CD14-positive monocyte (primary cell): ENCODE measurements at regions not wholly inside any gene's neighbourhood (a gene's known extent, or its start where the extent isn't known, plus 50 kb on each side); places are given as distances from the start of the nearest gene placed in this dataset.

Source experiments
- DNase-seq, 3 donors: peaks; one replicate each; pipeline ENCODE4 v3.0.0-alpha.2; 2011 to 2022
- H2AFZ ChIP-seq: 2 replicates; pipeline ENCODE4 v1.6.0; 2012; ENCODE audit warnings: mild to moderate bottlenecking, low read depth, low read length, inconsistent platforms; ENCODE audit not compliant: insufficient read depth, poor library complexity, severe bottlenecking
- H3K27ac ChIP-seq, 2 donors: 1 replicate in 1 of 2; 2 replicates in 1 of 2; pipeline ENCODE4 v1.5.1; 2012 to 2013; ENCODE audit warnings: low read length in 2 of 2, control low read depth in 1 of 2, inconsistent platforms in 1 of 2, low read depth in 1 of 2, mild to moderate bottlenecking in 1 of 2
- H3K27me3 ChIP-seq, 2 donors: one replicate each; pipeline versions ENCODE4 v1.6.0 to v1.6.1; 2011 to 2013; ENCODE audit warnings: low read length in 2 of 2; ENCODE audit not compliant: control insufficient read depth in 2 of 2, insufficient read depth in 2 of 2
- H3K36me3 ChIP-seq, 2 donors: replicated peaks in 1 of 2; 1 replicate in 1 of 2; 2 replicates in 1 of 2; pipeline versions ENCODE4 v1.5.1 to v1.6.1; 2012 to 2013; ENCODE audit warnings: low read length in 2 of 2, control low read depth in 1 of 2, inconsistent platforms in 1 of 2, mild to moderate bottlenecking in 1 of 2; ENCODE audit not compliant: insufficient read depth in 2 of 2, control insufficient read depth in 1 of 2
- H3K4me1 ChIP-seq, 2 donors: 1 replicate in 1 of 2; 2 replicates in 1 of 2; pipeline versions ENCODE4 v1.5.1 to v1.6.1; 2012 to 2013; ENCODE audit warnings: low read length in 2 of 2, control low read depth in 1 of 2, inconsistent platforms in 1 of 2, mild to moderate bottlenecking in 1 of 2, moderate library complexity in 1 of 2; ENCODE audit not compliant: insufficient read depth in 2 of 2, control insufficient read depth in 1 of 2
- H3K4me2 ChIP-seq: replicated peaks from 2 replicates; pipeline ENCODE3; 2012; ENCODE audit warnings: low read length, moderate library complexity, mild to moderate bottlenecking; ENCODE audit not compliant: poor library complexity, severe bottlenecking; ENCODE audit errors: extremely low read depth
- H3K4me3 ChIP-seq, 3 experiments: fragments of 200-600 bp in 1 of 3; sonication (generic) in 1 of 3; replicated peaks in 1 of 3; 1 replicate in 2 of 3; 2 replicates in 1 of 3; pipeline ENCODE4 v1.5.1; 2011 to 2013; ENCODE audit warnings: low read length in 3 of 3, mild to moderate bottlenecking in 3 of 3, control low read depth in 2 of 3, low read depth in 2 of 3, inconsistent platforms in 1 of 3, moderate library complexity in 1 of 3
- H3K79me2 ChIP-seq: 2 replicates; pipeline ENCODE4 v1.6.0; 2012; ENCODE audit warnings: mild to moderate bottlenecking, control low read depth, inconsistent platforms, low read length, moderate library complexity; ENCODE audit not compliant: insufficient read depth
- H3K9ac ChIP-seq: 2 replicates; pipeline ENCODE4 v1.6.0; 2017; ENCODE audit warnings: low read length, mild to moderate bottlenecking; ENCODE audit not compliant: insufficient read depth, poor library complexity, severe bottlenecking
- H3K9me3 ChIP-seq, 2 donors: replicated peaks in 1 of 2; 1 replicate in 1 of 2; 2 replicates in 1 of 2; pipeline versions ENCODE4 v1.5.1 to v1.6.1; 2012 to 2013; ENCODE audit warnings: low read length in 2 of 2, control low read depth in 1 of 2; ENCODE audit not compliant: control insufficient read depth in 1 of 2, insufficient read depth in 1 of 2
- H4K20me1 ChIP-seq: 2 replicates; pipeline ENCODE4 v1.6.0; 2012; ENCODE audit warnings: mild to moderate bottlenecking, low read length, control low read depth, moderate library complexity; ENCODE audit not compliant: insufficient read depth
- H3K27ac Mint-ChIP-seq, 7 donors: one replicate each; pipeline ENCODE4 v1.8.0; 2020; ENCODE audit warnings: mild to moderate bottlenecking in 7 of 7, mixed read lengths in 7 of 7, moderate library complexity in 6 of 7, inconsistent platforms in 2 of 7
- H3K27me3 Mint-ChIP-seq, 3 donors: one replicate each; pipeline ENCODE4 v1.8.0; 2021 to 2022; ENCODE audit warnings: low read depth in 3 of 3, mild to moderate bottlenecking in 3 of 3, mixed read lengths in 3 of 3, moderate library complexity in 3 of 3, inconsistent platforms in 1 of 3
- H3K36me3 Mint-ChIP-seq, 2 donors: one replicate each; pipeline ENCODE4 v1.8.0; 2020; ENCODE audit warnings: mixed read lengths in 2 of 2, inconsistent platforms in 1 of 2, mild to moderate bottlenecking in 1 of 2
- H3K4me1 Mint-ChIP-seq: one replicate; pipeline ENCODE4 v1.8.0; 2020; ENCODE audit warnings: mild to moderate bottlenecking, mixed read lengths
- H3K4me3 Mint-ChIP-seq, 2 donors: one replicate each; pipeline ENCODE4 v1.8.0; 2020; ENCODE audit warnings: mild to moderate bottlenecking in 2 of 2, mixed read lengths in 2 of 2, moderate library complexity in 1 of 2
- H3K9me3 Mint-ChIP-seq, 7 donors: one replicate each; pipeline ENCODE4 v1.8.0; 2020 to 2022; ENCODE audit warnings: mixed read lengths in 7 of 7, mild to moderate bottlenecking in 6 of 7, moderate library complexity in 6 of 7, inconsistent platforms in 2 of 7
- WGBS: methylation state at CpG from one replicate; pipeline ENCODE4 v1.1.5; 2013; ENCODE audit warnings: missing lambda C conversion rate; ENCODE audit not compliant: insufficient coverage; 5-methylcytosine and 5-hydroxymethylcytosine counted together
- intact Hi-C, 2 donors: fragments of 100-400 bp; cut with micrococcal nuclease; formaldehyde crosslinking; loops; one replicate each; pipeline versions ENCODE4 v1.15.0 to v1.15.1; 2023
- TF ChIP-seq, protein P1 (sequence below): fragments of 200-600 bp; IDR thresholded peaks from one replicate; pipeline ENCODE4 v1.8.0; 2022; ENCODE audit warnings: antibody characterized with exemption, mild to moderate bottlenecking

GRCh38 chr2:128605421-128605820 is 286.8 kb upstream of the HS6ST1 start:
- peaks cover 10 to 11% of the 10 kb centered on the region in 2 donors for H3K4me1 ChIP-seq
- 100% methylated on average over 7 of the region's 7 CpGs for WGBS

GRCh38 chr2:128605931-128606330 is 287.3 kb upstream of the HS6ST1 start:
- Histone ChIP-seq H3K9ac (no peak overlapping the region), H3K4me1 (peaks cover 10 to 11% of the 10 kb centered on the region in 2 donors), H2AFZ (no peak overlapping the region), H3K27me3 (no peaks in the 10 kb centered on the region), H4K20me1 (no peaks in the 10 kb centered on the region), H3K4me2 (no peak overlapping the region), H3K79me2 (no peaks in the 10 kb centered on the region), H3K4me3 (no peak overlapping the region), H3K9me3 (no peaks in the 10 kb centered on the region), H3K27ac (no peak overlapping the region), H3K36me3 (no peaks in the 10 kb centered on the region)
- intact Hi-C loops: no loop called here
- TF ChIP-seq, protein P1, sequence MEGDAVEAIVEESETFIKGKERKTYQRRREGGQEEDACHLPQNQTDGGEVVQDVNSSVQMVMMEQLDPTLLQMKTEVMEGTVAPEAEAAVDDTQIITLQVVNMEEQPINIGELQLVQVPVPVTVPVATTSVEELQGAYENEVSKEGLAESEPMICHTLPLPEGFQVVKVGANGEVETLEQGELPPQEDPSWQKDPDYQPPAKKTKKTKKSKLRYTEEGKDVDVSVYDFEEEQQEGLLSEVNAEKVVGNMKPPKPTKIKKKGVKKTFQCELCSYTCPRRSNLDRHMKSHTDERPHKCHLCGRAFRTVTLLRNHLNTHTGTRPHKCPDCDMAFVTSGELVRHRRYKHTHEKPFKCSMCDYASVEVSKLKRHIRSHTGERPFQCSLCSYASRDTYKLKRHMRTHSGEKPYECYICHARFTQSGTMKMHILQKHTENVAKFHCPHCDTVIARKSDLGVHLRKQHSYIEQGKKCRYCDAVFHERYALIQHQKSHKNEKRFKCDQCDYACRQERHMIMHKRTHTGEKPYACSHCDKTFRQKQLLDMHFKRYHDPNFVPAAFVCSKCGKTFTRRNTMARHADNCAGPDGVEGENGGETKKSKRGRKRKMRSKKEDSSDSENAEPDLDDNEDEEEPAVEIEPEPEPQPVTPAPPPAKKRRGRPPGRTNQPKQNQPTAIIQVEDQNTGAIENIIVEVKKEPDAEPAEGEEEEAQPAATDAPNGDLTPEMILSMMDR: no peak
- Mint-ChIP-seq H3K4me3 (no peak overlapping the region), H3K27me3 (peaks cover 0 to 3% (median 1%) of the 10 kb centered on the region in 3 donors), H3K9me3 (no peaks in the 10 kb centered on the region), H3K4me1 (peaks cover 10% of the 10 kb centered on the region), H3K36me3 (no peaks in the 10 kb centered on the region), H3K27ac (no peak overlapping the region)
- 99% methylated on average over 10 of the region's 13 CpGs for WGBS
- no peak for DNase-seq

More at GRCh38 chr2:128605421-128605820, 286.8 kb upstream of the HS6ST1 start:
- H3K4me3 ChIP-seq: no peak overlapping the region
- Mint-ChIP-seq H3K9me3 (no peaks in the 10 kb centered on the region), H3K4me1 (peaks cover 10% of the 10 kb centered on the region), H3K27ac (no peak overlapping the region), H3K36me3 (no peaks in the 10 kb centered on the region), H3K27me3 (peaks cover 0 to 3% (median 1%) of the 10 kb centered on the region in 3 donors), H3K4me3 (no peak overlapping the region)
- H3K9me3 ChIP-seq: no peaks in the 10 kb centered on the region
- H2AFZ ChIP-seq: no peak overlapping the region
- no peak for DNase-seq
- H3K27ac ChIP-seq: no peak overlapping the region
- H3K27me3 ChIP-seq: no peaks in the 10 kb centered on the region
- H3K4me2 ChIP-seq: no peak overlapping the region
- intact Hi-C loops: no loop called here
- H3K79me2 ChIP-seq: no peaks in the 10 kb centered on the region
- H4K20me1 ChIP-seq: no peaks in the 10 kb centered on the region
- no peak overlapping the region for H3K9ac ChIP-seq
- no peaks in the 10 kb centered on the region for H3K36me3 ChIP-seq
- TF ChIP-seq, protein P1: no peak
